GM19043 (cell line): ENCODE measurements at regions not wholly inside any gene's neighbourhood (a gene's known extent, or its start where the extent isn't known, plus 50 kb on each side); places are given as distances from the start of the nearest gene placed in this dataset.

Experiments used
- ATAC-seq: cut with Tn5 transposase; IDR thresholded peaks from one replicate; pipeline ENCODE4 v1.9.1; 2021; ENCODE audit warnings: low read depth; ENCODE audit not compliant: unreplicated experiment

DNA sequence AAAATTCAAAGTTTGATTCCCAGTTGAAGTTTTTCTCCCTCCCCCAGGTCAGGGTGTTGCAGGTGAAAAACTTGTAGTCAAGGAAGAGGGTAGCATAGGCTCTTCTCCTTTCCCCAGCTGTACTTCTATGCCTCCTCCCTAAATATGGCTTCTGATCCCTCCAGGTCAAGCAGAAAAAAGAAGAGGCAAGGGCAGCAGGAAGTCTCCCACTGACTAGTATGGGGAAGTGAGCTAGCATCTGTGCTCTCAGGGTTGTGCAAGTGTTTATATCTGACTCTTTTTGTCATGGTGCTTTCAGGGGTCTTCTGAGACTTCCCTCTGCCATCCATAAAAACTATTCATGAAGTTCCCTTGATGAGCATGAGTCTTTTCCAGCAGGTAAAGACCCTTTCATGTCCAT, 76.0 kb downstream of the ATPSCKMT start:
- no peak for ATAC-seq

DNA sequence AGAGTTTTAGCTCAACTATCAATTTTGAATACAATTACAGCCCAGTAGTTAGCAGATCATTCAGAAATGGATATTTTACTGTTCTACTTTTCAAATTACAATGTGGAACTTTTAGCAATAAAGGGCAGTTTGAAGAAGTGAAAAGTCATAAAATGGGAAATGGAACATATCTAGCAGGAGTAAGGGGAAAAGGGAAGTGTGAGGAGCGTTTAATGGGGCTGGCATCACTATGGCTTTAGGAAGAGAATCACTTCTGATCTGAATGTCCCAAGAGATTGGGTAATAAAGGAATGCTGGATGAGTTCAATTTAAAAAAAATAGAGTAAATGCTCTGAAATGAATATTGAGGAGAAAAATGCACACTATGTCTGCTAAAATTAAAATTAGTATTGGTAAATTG, 77.4 kb downstream of the ATPSCKMT start:
- ATAC-seq = no peak

- ATAC-seq = no peak
Measured at GRCh38 chr5:10169359-10169758, 80.3 kb downstream of the ATPSCKMT start.

DNA sequence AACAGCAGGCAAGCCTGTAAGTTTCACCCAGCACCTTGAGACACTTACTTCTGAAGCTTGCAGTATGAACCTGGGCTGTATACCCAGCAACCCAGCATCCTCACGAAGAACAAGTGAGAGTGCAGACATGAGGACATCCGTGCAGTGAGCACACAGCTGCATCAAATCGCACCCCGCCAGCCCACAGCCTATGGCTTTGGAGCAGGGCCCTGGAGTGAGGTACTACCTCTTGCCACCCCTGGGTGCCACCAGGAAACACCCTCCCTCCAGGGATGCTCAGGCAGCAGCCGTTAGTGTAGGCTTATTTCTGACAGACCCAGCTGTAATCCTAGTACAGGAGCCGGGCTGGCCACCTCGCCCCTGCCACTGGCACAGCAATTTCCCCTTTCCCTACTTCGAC, 81.4 kb downstream of the ATPSCKMT start:
- ATAC-seq = no peak

DNA sequence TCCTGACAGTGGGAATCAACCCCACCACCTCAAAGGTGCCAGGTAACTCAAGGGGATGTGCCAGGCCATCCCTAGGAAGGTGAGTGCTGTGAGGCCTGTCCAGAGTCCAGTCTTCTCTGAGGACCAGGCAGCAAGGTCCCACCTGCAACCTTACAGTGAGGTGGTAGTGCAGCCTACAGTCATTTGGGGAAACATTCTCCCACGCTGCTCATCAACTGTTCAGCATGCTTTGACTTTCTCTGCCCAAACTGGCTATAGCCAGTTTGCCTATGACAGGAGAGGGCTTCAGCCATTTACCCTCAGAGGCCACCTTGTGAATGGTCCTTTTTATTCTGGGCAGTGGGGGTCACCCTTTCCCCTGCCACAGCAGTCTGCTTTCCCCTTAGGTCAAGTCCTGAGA, 81.9 kb downstream of the ATPSCKMT start:
- ATAC-seq = no peak

- ATAC-seq = no peak
Measured at GRCh38 chr5:10166392-10166791, 83.3 kb downstream of the ATPSCKMT start.

DNA sequence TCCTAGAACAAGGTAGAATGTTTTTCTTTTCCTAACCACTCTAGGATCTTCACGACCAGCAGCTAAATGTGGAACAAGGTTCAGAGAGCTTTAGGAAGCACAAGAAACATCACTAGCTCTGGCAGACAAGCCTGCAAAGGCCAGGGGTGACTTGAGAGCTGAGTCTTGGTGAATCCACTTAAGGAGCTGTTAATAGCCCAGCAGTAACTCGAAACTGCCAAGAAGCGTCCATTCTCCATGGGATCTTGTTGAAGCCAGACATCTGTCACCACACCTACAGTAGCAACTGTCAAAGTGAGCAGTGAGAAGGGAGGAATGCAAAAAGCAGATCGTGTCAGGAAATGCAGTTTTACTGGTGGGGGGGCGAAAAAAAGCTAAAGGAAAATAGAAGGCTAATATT, 87.2 kb downstream of the ATPSCKMT start:
- no peak for ATAC-seq

DNA sequence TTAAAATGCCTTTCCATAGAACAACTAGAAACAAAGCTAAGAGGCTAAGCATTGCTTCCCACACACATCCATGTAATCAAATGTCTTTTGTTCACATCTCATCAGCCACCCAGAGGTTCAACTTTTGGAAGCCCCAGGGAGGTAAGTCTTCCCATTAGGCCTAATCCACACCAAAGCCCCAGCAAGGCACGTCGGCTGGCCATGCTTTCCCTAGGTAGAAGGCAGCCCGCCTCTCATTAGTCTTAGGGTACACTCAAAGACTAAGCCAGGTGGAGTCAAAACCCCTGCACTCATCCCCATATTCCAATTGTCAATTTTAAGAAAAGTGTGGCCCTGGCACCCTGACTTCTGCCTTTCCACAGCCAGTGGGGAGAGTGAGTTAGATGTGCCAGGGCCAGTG, 87.9 kb downstream of the ATPSCKMT start:
- ATAC-seq = no peak

GRCh38 chr5:10160241-10160640, 89.4 kb downstream of the ATPSCKMT start:
- no peak for ATAC-seq

DNA sequence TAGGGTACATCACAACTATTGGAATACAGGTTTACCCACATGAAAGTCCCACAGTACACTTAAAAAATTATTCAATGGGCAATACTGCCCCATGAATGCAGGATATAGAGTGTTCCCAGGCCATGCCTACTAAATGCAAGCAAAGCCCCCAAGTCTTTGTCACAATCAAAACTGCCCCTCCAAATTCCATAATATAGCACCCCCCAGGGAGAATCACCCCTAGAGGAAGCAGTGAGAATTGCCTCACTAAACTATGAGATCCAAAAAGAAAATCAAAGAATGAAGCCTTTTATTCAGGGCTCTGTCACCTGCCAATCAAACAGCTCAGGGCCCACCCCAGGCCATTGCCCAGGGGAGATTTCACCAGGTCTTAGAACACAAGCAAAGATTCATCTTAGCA, 90.8 kb downstream of the ATPSCKMT start:
- no peak for ATAC-seq

DNA sequence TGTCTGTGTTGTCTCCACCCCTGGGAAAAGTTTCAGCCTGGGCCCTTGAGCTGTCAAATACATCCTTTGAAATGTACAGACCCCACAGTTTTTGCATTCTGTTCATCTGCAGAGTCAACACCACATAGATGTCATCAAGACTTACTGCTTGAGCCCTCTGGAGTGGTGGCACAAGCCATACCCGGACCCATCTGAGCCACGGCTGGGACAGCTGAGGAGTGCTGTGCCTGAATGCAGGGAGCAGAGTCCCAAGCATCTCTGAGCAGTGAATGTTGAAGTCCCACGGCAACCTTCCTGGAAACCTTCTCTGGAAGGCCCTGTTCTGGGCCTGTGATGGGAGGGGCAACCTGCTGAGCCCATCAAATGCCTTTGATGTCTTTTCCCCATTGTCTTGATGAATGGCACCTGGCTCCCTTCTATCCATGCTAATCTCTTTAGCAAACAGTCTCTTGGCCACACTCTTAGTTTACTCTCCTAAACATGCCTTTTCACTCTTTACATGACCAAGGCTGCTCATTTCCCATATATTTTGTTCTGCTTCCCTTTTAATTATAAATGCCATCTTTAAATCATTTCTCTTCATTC, 92.5 kb downstream of the ATPSCKMT start:
- ATAC-seq = no peak

GRCh38 chr5:10155897-10156667, 93.6 kb downstream of the ATPSCKMT start:
- ATAC-seq = no peak

GRCh38 chr5:10153808-10154537, 95.7 kb downstream of the ATPSCKMT start:
- ATAC-seq = no peak

DNA sequence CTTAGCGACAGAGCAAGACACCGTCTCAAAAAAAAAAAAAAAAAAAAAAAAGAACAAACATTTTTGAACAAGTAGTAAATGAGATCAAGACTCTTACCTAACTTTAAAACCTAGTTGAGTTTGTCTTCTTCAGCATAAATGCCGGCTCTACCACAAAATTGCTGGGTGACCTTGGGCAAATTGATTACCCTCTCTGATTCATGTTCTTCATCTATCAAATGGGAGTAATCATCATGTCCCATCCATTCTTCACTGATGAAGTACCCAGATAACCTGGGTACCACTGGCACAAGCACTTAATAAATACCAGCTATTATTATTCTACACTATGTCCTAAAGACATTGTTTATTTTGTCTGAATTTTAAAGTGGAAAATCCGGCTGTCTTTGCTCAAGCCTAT, 96.3 kb downstream of the ATPSCKMT start:
- ATAC-seq = no peak

GRCh38 chr5:10151656-10152055, 98.0 kb downstream of the ATPSCKMT start:
- no peak for ATAC-seq

DNA sequence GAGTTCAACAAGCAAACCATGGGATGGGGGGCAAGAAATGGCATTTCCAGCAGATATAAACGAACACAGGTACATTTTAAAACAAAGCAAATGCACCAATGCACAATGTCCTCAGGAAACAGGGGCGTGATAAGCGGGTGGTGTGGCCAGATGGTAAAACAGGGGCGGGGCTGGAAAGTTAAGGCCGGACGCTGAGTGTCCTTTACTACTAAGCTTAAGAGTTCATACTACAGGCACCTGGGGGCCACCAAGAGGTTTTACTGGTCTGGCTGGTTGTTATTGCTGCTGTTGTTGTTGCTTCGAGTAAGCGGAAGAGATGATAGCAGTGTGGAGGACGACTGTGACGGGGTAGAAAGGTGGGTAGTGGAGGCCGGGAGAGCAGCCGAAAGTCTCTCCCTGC, 99.8 kb downstream of the ATPSCKMT start:
- ATAC-seq = no peak

- no peak for ATAC-seq
Measured at GRCh38 chr5:10145923-10146401, 103.7 kb downstream of the ATPSCKMT start.

GRCh38 chr5:10144040-10144439, 105.6 kb downstream of the ATPSCKMT start:
- ATAC-seq = no peak

DNA sequence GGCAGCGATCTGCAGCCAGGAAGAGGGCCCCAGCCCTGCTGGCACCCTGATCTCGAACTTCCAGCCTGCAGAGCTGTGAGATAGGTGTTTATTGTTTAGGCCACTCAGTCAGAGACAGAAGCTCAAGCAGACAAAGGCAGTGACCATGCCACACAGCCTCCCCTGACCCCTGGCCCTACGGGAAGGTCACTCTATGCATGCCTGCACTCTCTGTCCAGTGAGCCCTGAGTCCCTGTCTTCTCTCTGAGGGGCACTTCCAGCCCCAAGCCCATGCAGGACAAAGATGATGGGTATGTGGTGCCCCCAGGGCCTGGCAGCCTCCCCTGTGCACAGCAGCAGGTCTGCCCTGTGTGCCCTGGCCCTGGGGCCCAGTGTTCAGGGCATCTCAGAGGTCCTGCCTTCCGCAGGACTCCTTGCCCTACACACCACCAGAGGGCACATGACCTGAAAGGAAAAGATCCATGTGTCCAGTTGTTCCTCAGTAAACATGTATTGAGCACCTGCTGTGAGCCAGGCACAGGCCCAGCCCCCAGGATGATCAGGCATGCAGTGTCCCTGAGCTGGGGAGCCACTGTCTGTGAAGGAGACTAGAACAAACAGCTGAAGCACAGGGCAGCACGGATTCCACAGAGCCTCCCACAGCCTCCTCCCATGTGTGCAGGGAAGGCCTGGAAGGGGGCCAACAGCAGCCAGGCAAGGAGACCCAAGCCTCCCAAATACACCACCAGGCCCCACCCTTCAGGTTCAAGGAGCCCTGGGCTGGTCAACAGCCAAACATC, 109.3 kb downstream of the ATPSCKMT start:
- ATAC-seq = no peak

DNA sequence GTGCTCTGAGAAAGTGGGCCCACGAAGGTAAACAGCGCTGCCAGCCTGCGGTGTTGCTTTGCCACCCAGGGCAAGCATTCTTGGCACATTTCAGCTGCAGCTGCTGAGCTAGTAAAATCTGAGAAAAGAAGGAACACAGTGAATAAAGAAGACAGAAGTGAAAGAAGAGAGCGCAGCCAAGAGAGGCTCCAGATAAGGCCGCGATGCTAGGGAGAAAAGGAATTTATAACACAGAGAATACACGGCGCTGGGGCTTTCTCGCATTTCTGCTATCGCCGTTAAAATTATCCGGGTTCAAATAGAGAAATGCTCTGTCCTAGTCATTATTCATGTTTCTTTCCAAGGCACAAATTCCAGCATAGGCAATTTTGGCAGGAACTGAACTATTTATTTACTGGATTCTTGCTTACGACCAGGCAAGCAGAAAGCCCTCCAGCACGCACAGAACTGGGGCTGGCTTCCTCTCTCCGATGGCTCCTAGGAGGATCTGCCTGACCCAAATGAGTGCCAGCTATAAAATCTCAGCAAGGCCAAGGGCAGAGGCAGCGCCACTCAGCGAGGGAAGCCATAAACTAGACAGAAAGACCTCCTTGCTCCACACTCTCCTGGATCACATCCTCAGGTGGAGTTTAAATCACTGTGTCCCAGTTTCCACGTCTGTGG, 111.2 kb downstream of the ATPSCKMT start:
- ATAC-seq = no peak
